HS-5 (cell line): ENCODE measurements at regions not wholly inside any gene's neighbourhood (a gene's known extent, or its start where the extent isn't known, plus 50 kb on each side); places are given as distances from the start of the nearest gene placed in this dataset.

ENCODE experiments used
- DNase-seq: peaks from one replicate; pipeline ENCODE4 v3.0.0-alpha.2; 2012; ENCODE audit warnings: low read depth

DNA sequence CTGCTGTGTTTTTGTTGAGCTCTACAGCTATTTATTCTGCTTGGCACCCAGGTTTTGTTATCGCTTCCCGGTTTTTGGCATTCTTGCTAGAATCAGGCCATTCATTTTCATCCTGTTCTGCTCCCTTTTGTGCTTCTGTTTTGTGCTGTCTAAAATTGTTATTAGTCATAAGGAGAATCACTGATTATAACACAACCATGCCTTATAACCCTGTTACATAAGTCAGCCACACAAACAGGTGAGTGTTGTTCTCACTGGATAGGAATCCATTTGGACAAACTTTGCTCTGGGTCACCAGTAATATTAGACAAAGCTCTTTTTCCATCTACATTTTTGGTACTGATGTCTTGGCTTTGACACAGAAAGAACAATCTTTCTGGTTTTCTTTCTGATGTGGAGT lies 622.8 kb downstream of the PSAT1 start:
- DNase-seq, result no peak

- DNase-seq, result no peak
These were observed 624.4 kb downstream of the PSAT1 start for GRCh38 chr9:78921341-78921740.

GRCh38 chr9:78923966-78924659 lies 627.2 kb downstream of the PSAT1 start:
- no peak for DNase-seq

GRCh38 chr9:78927099-78927940 lies 630.4 kb downstream of the PSAT1 start:
- DNase-seq, result no peak

DNA sequence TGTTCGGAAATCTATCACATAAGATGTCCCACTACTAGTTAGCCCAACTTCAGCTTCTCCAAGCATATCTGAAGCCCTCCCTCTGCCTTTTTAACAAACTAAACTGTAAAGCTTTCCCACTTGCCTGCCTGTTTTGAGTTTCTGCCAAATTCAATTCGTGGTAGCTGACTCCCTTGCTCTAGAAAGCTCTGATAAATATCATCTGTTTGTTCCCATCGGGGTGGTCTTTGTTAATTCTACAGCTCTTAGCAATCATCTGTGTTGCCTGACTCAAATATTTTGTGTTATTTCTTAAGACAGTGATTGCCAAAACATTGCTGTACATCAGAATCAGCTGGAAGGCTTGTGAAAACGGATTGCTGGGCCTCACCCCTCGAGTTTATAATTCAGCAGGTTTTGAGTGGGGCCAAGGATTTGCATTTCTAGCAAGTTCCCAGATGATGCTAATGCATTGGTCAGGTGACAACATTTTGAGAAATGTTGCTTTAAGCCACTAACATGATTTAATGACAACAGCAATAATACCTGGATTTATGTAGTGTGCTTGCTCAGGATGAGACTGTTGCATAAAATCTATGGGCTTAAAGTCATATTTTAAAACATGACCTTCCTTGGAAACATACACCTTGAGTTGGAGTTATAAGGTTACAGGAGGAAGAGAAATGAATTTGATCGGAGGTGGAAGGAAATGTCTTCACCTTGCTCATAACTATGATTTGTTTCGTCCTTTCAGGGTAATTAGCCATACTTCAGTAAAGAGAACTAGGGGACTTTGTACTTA lies 631.9 kb downstream of the PSAT1 start:
- DNase-seq, result no peak

GRCh38 chr9:78930281-78930680 lies 633.4 kb downstream of the PSAT1 start:
- DNase-seq, result no peak

DNA sequence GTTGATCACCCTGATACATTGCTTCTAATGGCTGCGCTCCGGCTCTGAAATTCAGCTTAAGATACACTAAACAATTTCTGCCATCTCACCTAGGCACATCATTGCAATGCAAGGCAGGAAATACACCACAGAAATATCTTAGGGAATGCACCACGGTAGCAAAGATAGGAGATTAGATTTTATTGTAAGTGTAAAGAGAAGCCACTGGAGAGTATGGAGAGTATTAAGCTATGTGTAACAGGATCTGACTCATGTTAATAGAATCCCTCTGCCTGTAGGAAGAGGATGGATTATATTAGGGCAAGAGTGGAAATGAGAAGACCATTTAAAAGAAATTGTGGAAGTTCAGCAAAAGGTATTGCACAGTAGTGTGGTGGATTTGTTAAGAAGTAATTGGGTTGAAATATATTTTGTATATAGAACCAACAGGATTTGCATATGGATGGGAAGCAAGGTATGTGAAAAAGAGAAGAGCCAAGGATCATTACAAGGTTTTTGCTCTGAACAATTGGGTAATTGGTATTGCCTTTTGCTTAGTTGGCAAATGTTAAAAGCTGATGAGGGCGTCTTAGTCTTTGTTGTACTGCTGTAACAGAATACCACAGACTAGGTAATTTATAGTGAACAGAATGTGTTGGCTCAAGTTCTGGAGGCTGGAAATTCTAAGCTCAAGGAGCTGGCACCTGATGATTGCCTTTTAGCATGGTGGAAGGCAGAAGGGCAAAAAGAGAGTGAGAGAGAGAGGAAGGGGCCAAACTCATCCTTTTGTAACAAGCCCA lies 636.1 kb downstream of the PSAT1 start:
- peak; percentile 52 for DNase-seq

GRCh38 chr9:78934880-78935279 lies 636.9 kb upstream of the TLE4 start:
- DNase-seq, result no peak

DNA sequence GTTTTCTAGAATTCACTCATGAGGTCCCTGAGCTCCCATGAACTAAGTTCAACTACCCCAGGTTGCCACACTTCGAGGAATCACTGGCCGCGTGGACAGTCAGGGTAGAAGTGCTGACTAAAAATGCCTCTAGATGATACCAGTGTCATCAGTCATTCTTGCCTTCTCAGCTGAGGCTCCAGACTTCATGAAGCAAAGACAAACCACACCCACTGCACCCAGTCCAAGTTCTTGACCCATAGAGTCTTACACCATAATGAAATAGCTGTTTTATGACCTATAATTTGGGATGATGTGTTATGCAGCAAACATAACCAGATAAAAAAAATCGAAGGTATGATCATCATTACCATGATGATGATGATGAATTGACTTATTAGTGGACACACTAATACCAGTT lies 632.9 kb upstream of the TLE4 start:
- DNase-seq, result no peak

DNA sequence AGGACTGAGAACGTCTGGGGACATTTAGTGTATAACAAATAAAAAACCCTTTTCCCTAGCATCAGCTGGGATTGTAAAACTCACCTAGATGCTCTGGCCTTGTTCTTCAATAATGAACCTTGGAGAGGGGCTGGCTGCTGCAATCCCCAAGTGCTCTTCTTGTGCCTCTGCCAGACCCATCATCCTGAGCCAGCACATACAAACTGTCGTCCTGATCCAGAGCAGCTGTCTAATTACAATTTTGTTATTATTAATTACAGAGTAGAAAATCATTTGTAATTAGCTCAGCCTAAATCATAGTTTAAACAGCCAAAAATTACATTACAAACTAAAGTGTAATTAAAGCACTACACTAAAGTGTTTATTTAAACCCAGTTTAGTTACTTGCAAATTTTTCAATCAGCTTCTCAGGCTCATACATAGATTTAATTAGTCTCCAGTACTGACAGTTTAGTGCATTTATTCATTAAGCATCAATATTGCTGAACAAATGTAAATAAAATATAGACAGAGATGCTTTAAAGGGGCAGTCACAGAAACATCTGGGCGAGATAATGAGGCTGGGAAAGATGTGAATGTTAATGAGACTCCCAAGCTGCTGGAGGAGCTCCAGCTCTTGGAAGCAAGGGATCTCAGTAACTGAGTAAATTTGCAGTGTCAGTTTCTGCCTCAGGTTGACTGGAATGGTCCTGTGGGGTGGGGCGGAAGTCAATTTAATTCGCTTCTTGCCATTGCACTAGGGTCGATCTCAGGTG lies 632.3 kb upstream of the TLE4 start:
- no peak for DNase-seq

GRCh38 chr9:78940121-78940855 lies 631.5 kb upstream of the TLE4 start:
- no peak for DNase-seq

DNA sequence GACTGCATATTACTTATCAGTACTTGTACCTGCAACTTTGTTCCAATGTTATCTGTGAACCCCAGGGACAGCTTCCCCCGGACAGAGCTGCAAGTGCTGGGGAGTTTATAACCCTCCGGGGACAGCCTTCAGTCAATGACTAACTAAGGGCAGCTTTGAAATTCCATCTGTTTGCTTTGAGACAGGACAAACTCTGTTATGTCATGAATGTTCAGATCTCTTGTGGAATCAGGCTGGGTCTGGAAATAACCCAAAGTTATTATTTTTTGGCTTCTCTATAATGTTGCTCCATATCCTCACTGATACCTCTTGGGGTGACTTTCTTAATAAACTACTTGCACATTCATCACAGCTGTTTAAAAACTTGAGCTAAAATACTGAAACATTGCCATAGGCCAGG lies 617.5 kb upstream of the TLE4 start:
- no peak for DNase-seq

DNA sequence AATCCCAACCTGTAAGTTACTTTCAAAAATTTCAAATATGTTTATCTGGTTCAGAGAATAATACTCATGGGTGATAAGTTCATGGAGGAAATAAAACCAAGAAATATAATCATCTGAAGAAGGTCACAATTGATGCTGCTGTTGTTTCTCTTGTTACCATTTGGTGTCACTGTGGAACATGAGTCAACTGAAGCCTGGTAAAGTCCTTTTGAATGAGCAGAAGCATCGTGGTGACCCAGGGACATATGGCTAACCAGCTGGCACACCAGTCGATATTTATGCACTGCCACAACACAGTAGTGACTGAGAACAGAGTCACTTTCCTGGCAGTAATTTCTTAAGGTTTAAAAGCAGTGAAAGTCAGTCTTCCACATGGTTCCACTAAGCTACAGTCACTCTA lies 612.9 kb upstream of the TLE4 start:
- no peak for DNase-seq

GRCh38 chr9:78962156-78962555 lies 609.6 kb upstream of the TLE4 start:
- DNase-seq, result no peak

DNA sequence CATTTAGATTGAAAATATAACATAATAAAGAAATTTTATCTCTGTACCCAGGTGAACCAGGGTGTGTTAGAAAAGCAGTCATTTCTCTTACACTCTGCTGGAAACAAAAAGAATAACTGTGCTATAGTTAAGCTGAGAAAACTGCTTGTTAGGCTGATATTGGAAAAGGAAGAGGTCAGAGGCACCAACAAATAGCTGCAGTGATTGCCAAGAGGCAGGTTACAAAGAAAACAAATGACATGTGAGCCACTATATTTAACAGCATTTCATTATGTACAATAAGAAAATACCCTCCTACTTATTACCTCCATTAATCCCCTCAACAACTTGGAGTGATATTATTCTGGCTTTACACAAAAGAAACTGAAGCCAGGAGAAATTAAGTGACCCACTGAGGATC lies 607.9 kb upstream of the TLE4 start:
- DNase-seq, result no peak

DNA sequence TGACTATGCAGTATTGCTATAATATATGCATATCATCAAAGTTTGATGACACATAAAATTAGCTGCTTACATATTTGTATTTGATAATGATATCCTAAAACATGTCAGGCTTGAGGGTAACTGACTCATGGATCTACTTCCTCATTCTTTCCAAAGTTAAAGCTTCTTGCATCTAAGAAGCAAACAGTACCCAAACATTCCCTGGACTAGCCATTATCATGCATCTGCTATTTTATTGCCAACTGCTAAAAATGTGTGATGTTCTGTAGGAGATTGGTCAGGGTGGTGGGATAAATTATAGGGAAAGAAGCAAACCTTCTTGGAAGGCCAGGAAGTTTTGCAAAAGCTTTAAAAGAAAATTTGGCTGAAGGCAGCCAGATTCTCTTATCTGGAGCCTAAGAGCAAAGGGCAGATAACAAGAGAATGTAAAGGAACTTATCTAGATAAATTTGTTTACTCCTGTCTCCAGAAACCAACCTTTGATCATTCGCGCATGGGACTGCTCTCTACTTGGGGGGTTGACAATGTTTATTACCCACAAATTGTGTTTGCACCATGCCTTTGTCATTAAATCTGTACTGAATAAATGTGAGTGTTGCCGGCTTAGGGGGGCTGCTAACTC lies 604.1 kb upstream of the TLE4 start:
- no peak for DNase-seq

GRCh38 chr9:78970375-78970774 lies 601.4 kb upstream of the TLE4 start:
- DNase-seq, result no peak

- no peak for DNase-seq
These were observed 600.2 kb upstream of the TLE4 start for GRCh38 chr9:78971540-78971939.

GRCh38 chr9:78972303-78972999 lies 599.3 kb upstream of the TLE4 start:
- DNase-seq, result no peak

DNA sequence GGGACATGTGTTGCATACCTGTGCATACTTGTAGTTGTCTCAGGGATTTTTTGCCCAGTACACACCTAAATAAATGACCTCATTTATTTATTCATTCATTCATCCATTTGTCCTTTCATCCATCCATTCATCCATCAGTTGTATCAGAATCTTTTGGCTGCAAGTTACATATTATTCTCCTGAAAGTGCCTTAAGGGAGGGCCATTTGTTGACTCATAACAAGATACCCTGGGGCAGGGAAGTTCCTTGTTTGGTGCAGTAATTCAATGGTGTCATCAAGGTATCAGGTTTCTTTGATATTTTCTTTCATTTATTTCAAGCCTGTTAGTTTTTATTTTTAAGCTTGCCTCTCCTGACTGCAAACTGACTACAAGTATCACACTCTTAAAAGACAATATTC lies 597.9 kb upstream of the TLE4 start:
- peak; percentile 16 for DNase-seq
